ENCODE measurements at regions not wholly inside any gene's neighbourhood (a gene's known extent, or its start where the extent isn't known, plus 50 kb on each side); places are given as distances from the start of the nearest gene placed in this dataset.

GRCh38 chr16:66304961-66305360, 61.5 kb upstream of the CDH5 start:
- Histone ChIP-seq H3K4me3 (no peak overlapping the region), H3K36me3 (no peaks in the 10 kb centered on the region), H3K4me1 (no peaks in the 10 kb centered on the region), H3K9me3 (no peaks in the 10 kb centered on the region), H3K27me3 (no peaks in the 10 kb centered on the region), H3K27ac (no peak overlapping the region)
- peak in 1 of 2 donors; percentile 77 for DNase-seq (ENCODE audit: extremely low spot score in 2 of 2)
- intact Hi-C loops (cut with DNase I): no loop called here
- TF ChIP-seq POLR2A (IDR thresholded peaks at IDR 0.05): no peak
- TF ChIP-seq POLR2AphosphoS5 (IDR thresholded peaks at IDR 0.05; ENCODE audit: insufficient read depth in 1 of 2, low read depth in 1 of 2): no peak
- TF ChIP-seq CTCF (IDR thresholded peaks at IDR 0.05): no peak

GRCh38 chr16:66304151-66304550, 62.3 kb upstream of the CDH5 start:
- peak; percentile 67 to 80 for DNase-seq (ENCODE audit: extremely low spot score in 2 of 2)
- no peaks in the 10 kb centered on the region for H3K9me3 ChIP-seq
- intact Hi-C loops (cut with DNase I): no loop called here

GRCh38 chr16:66300501-66300900, 66.0 kb upstream of the CDH5 start:
- intact Hi-C loops (cut with DNase I): no loop called here
- H3K27me3 ChIP-seq: no peaks in the 10 kb centered on the region
- TF ChIP-seq POLR2AphosphoS5 (IDR thresholded peaks at IDR 0.05; ENCODE audit: insufficient read depth in 1 of 2, low read depth in 1 of 2): no peak
- H3K27ac ChIP-seq: no peak overlapping the region
- no peaks in the 10 kb centered on the region for H3K9me3 ChIP-seq
- no peak overlapping the region for H3K4me3 ChIP-seq
- DNase-seq (ENCODE audit: extremely low spot score in 2 of 2): peak in 1 of 2 donors; percentile 52
- H3K36me3 ChIP-seq: no peaks in the 10 kb centered on the region
- no peaks in the 10 kb centered on the region for H3K4me1 ChIP-seq

More at GRCh38 chr16:66304151-66304550, 62.3 kb upstream of the CDH5 start:
- Histone ChIP-seq H3K27me3 (no peaks in the 10 kb centered on the region), H3K36me3 (no peaks in the 10 kb centered on the region), H3K4me1 (no peaks in the 10 kb centered on the region), H3K27ac (no peak overlapping the region), H3K4me3 (no peak overlapping the region)
- TF ChIP-seq POLR2A (IDR thresholded peaks at IDR 0.05) (no peak), CTCF (IDR thresholded peaks at IDR 0.05) (no peak), POLR2AphosphoS5 (IDR thresholded peaks at IDR 0.05; ENCODE audit: insufficient read depth in 1 of 2, low read depth in 1 of 2) (no peak)

GRCh38 chr16:66300037-66300436, 66.5 kb upstream of the CDH5 start:
- Histone ChIP-seq H3K9me3 (no peaks in the 10 kb centered on the region), H3K27ac (no peak overlapping the region), H3K4me1 (no peaks in the 10 kb centered on the region), H3K4me3 (no peak overlapping the region), H3K36me3 (no peaks in the 10 kb centered on the region), H3K27me3 (no peaks in the 10 kb centered on the region)
- intact Hi-C loops (cut with DNase I): no loop called here
- DNase-seq (ENCODE audit: extremely low spot score in 2 of 2): peak; percentile 47 to 55
- no peak for TF ChIP-seq POLR2A (IDR thresholded peaks at IDR 0.05)
- TF ChIP-seq CTCF (IDR thresholded peaks at IDR 0.05): no peak
- TF ChIP-seq POLR2AphosphoS5 (IDR thresholded peaks at IDR 0.05; ENCODE audit: insufficient read depth in 1 of 2, low read depth in 1 of 2): no peak

- no peak overlapping the region for H3K27ac ChIP-seq
- no peaks in the 10 kb centered on the region for H3K27me3 ChIP-seq
- H3K9me3 ChIP-seq: no peaks in the 10 kb centered on the region
- no peak overlapping the region for H3K4me3 ChIP-seq
- no peaks in the 10 kb centered on the region for H3K4me1 ChIP-seq
- peak; percentile 49 to 69 for DNase-seq (ENCODE audit: extremely low spot score in 2 of 2)
- H3K36me3 ChIP-seq: no peaks in the 10 kb centered on the region
- intact Hi-C loops (cut with DNase I): loop anchor here (10.0 kb wide), 1 partner anchor 1515 kb away; no protein-coding TSS in a partner anchor
- TF ChIP-seq POLR2AphosphoS5 (IDR thresholded peaks at IDR 0.05; ENCODE audit: insufficient read depth in 1 of 2, low read depth in 1 of 2) (no peak), POLR2A (IDR thresholded peaks at IDR 0.05) (no peak), CTCF (IDR thresholded peaks at IDR 0.05) (no peak)
These were observed 67.1 kb upstream of the CDH5 start for GRCh38 chr16:66299349-66299748.
